GM18520 (cell line): ENCODE measurements at regions not wholly inside any gene's neighbourhood (a gene's known extent, or its start where the extent isn't known, plus 50 kb on each side); places are given as distances from the start of the nearest gene placed in this dataset.
"Not testable (repeated sequence)": the region's sequence is repeated elsewhere in the genome, so short reads cannot be mapped to it uniquely, and the experiment has no call there.

ENCODE experiments used
- ATAC-seq: cut with Tn5 transposase; IDR thresholded peaks from one replicate; pipeline ENCODE4 v1.9.1; 2021; ENCODE audit not compliant: unreplicated experiment

- no peak for ATAC-seq
Observed at GRCh38 chr4:72945719-72946336, 123.7 kb downstream of the COX18 start.

GRCh38 chr4:72942565-72942964 is 127.0 kb downstream of the COX18 start:
- ATAC-seq, result no peak

GRCh38 chr4:72938516-72938915 is 131.0 kb downstream of the COX18 start:
- ATAC-seq, result no peak

GRCh38 chr4:72935462-72935861 is 134.1 kb downstream of the COX18 start:
- ATAC-seq, result no peak

GRCh38 chr4:72933029-72933428 is 136.5 kb downstream of the COX18 start:
- no peak for ATAC-seq

- ATAC-seq, result no peak
Observed at GRCh38 chr4:72931346-72931745, 138.2 kb downstream of the COX18 start.

GRCh38 chr4:72929596-72930274 is 139.8 kb downstream of the COX18 start:
- not testable (repeated sequence) for ATAC-seq

- ATAC-seq, result no peak
Observed at GRCh38 chr4:72924814-72925213, 144.7 kb downstream of the COX18 start.

GRCh38 chr4:72919937-72920336 is 149.6 kb downstream of the COX18 start:
- ATAC-seq, result no peak

- no peak for ATAC-seq
Observed at GRCh38 chr4:72919464-72919863, 150.1 kb downstream of the COX18 start.

- peak; percentile 63 for ATAC-seq
Observed at GRCh38 chr4:72918362-72918761, 151.2 kb downstream of the COX18 start.

GRCh38 chr4:72911316-72911715 is 158.2 kb downstream of the COX18 start:
- ATAC-seq, result no peak

- no peak for ATAC-seq
Observed at GRCh38 chr4:72909461-72909860, 160.1 kb downstream of the COX18 start.

GRCh38 chr4:72902354-72902753 is 167.2 kb downstream of the COX18 start:
- no peak for ATAC-seq

- no peak for ATAC-seq
Observed at GRCh38 chr4:72901553-72901952, 168.0 kb downstream of the COX18 start.

- ATAC-seq, result no peak
Observed at GRCh38 chr4:72900952-72901351, 168.6 kb downstream of the COX18 start.

GRCh38 chr4:72899621-72900020 is 169.9 kb downstream of the COX18 start:
- no peak for ATAC-seq

- ATAC-seq, result no peak
Observed at GRCh38 chr4:72899214-72899613, 170.3 kb downstream of the COX18 start.

GRCh38 chr4:72896515-72896914 is 173.0 kb downstream of the COX18 start:
- no peak for ATAC-seq

GRCh38 chr4:72895408-72895807 is 174.1 kb downstream of the COX18 start:
- no peak for ATAC-seq

GRCh38 chr4:72893354-72894066 is 176.0 kb downstream of the COX18 start:
- ATAC-seq, result no peak

- ATAC-seq, result no peak
Observed at GRCh38 chr4:72888331-72888730, 181.2 kb downstream of the COX18 start.
